HG03095 (cell line): ENCODE measurements at regions not wholly inside any gene's neighbourhood (a gene's known extent, or its start where the extent isn't known, plus 50 kb on each side); places are given as distances from the start of the nearest gene placed in this dataset.
"Not testable (repeated sequence)": the region's sequence is repeated elsewhere in the genome, so short reads cannot be mapped to it uniquely, and the experiment has no call there.

Experiments
- ATAC-seq: cut with Tn5 transposase; IDR thresholded peaks from one replicate; pipeline ENCODE4 v1.9.1; 2021; ENCODE audit warnings: moderate library complexity; ENCODE audit not compliant: unreplicated experiment

DNA sequence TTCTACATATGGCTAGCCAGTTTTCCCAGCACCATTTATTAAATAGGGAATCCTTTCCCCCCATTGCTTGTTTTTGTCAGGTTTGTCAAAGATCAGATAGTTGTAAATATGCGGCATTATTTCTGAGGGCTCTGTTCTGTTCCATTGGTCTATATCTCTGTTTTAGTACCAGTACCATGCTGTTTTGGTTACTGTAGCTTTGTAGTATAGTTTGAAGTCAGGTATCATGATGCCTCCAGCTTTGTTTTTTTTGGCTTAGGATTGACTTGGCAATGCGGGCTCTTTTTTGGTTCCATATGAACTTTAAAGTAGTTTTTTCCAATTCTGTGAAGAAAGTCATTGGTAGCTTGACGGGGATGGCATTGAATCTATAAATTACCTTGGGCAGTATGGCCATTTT, 60.0 kb upstream of the GPC3 start:
- ATAC-seq = not testable (repeated sequence)

DNA sequence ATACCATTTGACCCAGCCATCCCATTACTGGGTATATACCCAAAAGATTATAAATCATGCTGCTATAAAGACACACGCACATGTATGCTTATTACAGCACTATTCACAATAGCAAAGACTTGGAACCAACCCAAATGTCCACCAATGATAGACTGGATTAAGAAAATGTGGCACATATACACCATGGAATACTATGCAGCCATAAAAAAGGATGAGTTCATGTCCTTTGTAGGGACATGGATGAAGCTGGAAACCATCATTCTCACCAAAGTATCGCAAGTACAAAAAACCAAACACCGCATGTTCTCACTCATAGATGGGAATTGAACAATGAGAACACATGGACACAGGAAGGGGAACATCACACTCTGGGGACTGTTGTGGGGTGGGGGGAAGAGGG, 81.7 kb upstream of the GPC3 start:
- not testable (repeated sequence) for ATAC-seq

DNA sequence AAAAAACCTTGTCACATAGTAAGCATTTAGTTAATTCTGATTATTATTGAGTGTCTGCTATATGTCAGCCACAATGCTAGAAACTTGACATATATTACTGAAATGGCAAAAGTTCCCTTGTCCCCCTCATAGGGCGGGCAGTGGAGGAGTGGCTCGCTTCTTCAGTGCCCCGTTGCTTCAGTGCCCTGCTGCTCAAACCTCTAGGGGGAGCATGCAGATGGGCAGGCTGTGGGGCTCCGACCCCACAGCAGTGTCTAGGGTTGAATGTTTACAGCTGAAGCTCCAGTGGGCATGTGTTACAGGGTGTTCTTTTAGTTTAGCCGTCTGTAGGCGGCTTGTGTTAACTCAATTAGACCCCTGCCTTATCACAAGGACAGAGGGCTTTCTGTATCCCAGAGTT, 86.5 kb upstream of the GPC3 start:
- not testable (repeated sequence) for ATAC-seq

DNA sequence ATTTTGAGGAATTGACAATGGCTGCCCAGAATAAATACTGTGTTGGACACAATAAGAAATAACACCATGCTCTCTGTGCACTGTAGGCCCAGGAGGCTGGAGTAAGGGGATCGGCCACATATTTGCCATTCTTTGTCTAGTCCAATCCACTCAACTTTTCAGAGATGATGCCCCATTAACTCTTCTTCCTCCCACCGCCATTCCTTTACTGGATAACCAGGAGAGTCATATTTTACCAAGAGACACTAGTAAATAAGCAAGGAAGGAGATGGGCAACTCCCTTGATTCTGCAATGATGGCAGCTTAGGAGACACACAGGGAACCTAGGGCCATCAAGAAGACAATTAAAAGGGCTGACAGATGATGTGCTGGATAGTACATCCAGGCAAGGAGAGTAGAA, 87.9 kb upstream of the GPC3 start:
- ATAC-seq = no peak

DNA sequence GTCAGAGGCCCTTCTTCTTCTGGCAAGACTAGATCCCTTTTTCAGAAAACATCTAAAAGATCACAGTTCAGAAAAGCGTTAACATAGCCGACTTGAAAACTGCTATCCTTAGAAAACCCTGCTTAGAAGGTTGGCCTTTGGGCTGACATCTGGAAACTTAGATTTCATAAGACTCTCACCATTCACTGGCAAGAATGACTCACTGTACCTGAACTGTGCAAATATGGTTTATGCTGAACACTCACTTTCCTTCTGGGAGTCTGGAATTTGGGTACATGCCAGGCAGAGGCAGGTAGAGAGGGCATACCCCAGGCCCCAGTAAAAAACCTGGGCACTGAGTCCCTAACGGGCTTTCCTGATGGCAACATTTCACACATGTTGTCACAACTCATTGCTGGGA, 88.8 kb upstream of the GPC3 start:
- ATAC-seq = no peak

DNA sequence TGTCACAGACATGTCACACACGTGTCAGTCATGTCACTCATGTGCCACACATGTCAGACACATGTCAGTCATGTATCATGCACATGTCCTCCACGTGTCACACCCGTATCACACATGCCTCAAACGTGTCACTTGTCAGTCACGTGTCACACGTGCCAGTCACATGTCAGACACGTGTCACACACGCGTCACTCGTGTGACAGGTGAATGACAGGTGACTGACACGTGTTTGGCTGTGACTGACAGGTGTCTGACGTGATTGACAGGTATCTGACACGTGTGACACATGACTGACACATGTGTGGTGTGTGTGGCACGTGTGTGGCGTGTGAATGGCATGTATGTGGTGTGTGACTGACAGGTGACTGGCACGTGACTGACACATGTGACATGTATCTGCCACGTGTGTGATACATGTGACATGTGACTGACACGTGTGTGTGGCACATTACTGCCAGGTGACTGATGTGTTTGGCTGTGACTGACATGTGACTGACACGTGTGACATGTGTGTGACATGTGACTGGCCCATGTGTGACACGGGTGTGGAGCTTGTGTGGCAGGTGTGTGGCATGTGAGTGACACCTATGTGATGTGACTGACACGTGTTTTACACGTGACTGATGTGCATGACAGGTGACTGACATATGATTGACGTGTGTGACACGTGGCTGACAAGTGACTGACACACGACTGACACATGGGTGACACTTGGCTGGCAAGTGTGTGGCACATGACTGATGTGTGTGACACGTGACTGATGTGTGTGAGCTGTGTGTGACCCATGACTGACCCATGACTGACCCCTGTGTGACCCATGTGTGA, 90.7 kb upstream of the GPC3 start:
- ATAC-seq = no peak

DNA sequence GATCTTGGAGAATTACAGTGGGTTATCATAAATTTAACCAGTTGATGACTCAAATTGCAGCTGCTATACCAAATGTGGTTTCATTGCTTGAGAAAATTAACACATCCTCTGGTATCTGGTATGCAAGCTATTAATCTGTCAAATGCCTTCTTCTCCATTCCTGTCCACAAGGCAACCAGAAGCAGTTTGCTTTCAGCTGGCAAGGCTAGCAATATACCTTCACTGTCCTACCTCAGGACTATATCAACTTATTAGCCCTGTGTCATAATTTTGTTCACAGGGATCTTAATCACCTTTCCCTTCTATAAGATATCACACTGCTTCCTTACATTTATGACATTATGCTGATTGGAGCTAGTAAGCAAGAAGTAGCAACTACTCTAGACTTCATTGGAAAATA, 110.0 kb upstream of the GPC3 start:
- ATAC-seq = no peak

DNA sequence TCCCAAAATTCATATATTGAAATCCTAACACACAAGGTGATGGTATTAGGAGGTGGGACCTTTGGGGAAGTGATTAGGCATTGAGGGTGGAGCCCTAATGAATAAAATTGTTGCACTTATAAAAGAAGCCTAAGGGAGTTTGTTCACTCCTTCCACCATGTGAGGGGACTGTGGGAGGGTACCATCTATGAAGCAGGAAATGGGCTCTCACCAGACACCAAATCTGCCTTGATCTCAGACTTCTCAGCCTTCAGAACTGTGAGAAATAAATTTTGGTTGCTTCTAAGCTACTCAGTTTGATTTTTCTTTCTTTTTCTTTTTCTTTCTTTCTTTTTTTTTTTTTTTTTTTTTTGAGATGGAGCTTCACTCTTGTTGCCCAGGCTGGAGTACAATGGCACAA, 116.2 kb upstream of the GPC3 start:
- no peak for ATAC-seq

DNA sequence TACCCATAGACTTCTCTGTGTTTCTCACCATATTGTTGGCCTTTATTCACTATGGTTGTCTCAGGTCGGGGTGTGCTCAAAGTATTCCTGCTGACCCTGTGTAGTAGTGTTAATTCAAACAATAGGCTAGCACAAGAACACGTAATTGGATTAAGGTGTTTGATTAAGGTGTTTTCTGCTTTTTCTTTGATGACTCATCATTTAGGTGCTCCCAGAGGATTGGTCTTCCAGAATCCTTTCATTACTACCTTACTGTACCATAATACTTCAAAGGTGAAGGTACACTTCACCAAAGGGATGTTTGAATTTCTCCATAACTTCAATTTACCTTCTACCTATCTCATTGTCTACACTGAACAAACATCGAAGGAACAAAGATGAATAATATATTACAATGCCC, 121.7 kb upstream of the CCDC160 start:
- ATAC-seq = no peak

DNA sequence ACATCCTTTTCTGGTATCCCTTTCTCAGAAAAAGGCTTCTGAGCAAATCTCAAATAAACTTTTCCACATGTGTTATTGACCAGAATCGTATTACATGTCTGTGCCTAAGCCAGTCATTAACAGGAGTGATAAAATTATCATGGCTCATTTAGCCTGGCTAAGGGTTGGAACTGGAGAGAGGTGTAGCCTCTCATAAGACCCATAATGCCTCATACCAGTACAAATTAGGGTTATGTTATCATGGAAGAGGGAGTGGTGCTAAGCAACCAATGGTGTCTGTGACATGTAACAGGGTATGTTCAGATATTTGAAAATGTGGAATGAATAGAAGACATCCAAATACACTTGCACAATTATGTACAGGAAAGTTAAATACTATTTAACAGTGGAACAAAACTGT, 99.6 kb upstream of the CCDC160 start:
- ATAC-seq = no peak

DNA sequence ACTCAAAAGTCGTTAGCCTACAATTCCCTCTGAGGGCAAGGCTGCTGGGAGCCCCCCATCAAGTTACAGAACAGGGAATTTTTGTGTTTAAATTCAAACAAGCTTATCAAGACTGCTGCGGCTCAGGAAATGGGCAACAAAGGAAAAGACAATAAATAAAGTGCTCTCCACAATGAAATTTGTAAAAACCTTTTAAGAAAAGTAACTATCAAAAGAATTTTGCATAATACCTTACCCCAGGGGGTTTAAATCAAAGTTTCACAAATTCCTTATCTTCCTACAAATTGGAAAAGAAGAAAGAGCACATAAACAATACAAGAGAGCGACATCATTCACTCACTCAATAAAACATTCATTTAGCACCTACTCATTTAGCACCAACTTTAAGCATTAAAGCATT, 97.9 kb upstream of the CCDC160 start:
- ATAC-seq = no peak

DNA sequence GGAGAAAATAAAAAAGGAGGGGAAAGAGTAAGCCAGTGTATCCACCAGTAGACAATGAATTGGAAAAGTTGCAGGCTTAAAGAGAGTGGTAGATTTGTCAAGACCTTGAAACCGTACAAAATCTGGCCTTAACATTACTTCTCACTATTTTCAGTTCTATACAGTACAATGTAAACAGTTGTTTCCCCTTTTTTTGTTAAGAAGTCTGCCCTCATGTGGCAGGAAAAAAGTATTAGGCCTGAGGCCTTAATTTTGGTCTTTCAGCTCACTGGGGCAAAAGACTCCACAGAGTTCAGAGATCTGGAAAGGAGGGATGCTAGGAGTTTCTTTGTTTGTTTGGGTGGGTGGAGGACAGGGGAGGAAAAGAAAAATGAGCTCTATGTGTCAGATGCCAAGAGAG, 92.8 kb upstream of the CCDC160 start:
- ATAC-seq = peak; percentile 68

DNA sequence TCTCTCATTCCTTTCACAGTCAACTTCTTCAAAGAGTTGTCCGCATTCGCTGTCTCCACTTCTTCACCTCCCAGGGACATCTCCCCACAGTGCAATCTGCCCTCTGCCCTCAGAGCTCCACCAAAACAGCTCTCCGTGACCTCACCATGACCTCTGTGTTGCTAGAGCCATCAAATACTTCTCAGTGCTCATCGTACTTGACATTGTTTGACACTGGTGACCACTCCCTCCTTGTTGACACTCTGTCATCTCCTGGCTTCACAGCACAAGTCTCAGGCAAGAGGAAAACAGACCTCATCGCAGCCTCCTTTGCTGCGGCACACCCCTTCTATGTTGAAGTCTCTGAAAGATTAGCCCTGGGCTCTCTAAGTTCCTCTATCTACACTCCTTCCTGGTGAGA, 90.5 kb upstream of the CCDC160 start:
- no peak for ATAC-seq

DNA sequence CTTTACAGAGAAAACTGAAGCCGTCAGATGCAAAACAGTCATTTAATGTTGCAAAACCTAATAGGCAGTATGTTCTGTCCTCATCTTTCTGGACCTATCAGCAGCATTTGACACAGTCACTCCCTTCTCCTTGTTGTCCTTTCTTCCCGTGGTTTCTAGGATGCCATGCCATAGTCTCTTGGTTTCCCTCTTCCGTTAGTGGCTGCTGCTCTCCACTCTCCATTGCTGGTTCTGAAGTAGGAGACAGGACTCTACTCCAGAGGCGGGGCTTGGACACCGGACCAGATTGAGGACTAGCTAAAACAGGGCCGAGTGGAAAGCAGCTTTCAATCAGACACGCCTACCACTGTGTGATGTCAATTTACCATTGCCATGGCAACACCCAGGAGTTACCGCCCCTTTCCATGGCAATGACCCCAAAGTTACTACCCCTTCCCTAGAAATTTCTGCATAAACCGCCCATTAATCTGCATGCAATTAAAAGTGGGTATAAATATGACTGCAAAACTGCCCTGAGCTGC, 88.8 kb upstream of the CCDC160 start:
- ATAC-seq = no peak

DNA sequence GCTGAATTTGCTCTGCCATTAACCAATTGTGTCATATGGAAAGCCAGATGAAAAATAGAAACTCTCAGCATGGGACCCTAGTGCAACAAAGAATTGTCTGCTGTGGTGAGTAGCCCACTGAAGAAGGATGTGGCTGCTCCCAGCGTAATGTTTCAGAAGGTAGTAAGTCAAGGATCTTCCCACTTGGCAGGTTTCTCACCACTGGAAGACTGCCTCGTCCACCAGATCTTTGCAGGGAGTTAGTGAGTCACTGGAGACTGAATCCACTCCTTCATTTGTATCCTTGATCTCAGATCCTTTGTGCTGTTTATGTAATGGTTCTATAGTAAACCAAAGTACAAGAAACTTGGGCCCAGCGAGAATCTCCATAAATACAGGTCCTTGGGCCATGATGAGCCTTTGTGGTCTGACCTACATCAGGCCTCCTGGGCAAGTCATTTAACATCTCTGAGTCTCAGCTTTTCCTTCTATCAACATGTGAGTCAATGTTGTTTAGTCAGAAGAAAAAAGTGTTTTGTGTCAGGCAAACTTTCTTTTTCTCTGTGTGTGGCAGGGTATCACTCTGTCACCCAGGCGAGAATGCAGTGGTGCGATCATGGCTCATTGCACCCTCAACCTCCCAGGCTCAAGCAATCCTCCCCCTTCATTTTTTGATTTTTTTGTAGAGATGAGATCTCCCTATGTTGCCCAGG, 78.0 kb upstream of the CCDC160 start:
- no peak for ATAC-seq

DNA sequence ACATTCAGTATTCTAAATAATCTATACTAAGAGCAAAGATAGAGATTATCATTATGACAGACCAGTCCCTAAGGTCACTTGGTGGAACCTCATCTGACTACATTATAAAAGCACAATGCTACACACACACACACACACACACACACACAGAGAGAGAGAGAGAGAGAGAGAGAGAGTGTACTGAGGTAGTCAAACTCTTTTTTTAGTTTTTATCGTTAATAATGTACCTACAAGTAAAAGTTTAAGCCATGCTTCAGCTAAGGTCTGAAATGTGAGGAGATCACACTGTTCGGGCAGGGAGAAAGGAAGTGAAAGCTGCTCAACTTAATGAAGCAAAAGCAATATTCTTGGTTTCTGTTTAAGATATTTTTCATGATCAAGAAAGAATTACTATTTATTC, 75.8 kb upstream of the CCDC160 start:
- peak; percentile 87 for ATAC-seq

DNA sequence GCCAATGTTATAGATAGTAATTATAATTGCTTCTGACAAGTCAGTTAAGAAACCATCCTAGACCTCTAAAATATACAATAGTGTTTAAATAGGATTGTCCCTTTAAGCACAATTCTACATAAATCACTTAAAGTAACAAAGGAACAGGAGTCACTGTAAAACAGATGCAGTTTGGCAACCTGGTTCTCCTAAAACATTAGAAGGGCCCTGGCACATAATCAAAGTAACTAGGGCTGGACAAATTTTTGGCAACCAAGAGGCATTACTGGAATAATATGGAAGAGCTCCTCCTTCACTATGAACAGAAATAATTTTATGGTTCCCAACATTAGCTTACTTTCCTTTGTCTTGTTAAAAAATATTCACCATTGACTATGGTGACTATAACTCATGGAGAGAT, 75.0 kb upstream of the CCDC160 start:
- no peak for ATAC-seq

DNA sequence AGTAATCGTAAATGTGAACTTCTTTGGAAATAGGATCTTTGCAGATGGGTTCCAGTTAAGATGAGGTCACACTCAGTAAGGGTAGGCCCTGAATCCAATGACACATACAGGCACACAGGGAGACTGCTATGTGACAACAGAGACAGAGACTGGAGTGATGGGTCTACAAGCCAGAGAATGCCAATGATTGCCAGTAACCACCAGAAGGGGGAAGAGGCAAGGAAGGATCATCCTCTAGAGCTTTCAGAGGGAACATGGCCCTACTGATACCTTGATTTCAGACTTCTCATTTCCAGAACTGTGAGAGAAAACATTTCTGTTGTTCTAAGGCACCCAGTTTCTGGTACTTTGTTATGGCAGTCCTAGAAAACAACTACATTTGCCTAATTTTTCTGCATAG, 73.1 kb upstream of the CCDC160 start:
- no peak for ATAC-seq

DNA sequence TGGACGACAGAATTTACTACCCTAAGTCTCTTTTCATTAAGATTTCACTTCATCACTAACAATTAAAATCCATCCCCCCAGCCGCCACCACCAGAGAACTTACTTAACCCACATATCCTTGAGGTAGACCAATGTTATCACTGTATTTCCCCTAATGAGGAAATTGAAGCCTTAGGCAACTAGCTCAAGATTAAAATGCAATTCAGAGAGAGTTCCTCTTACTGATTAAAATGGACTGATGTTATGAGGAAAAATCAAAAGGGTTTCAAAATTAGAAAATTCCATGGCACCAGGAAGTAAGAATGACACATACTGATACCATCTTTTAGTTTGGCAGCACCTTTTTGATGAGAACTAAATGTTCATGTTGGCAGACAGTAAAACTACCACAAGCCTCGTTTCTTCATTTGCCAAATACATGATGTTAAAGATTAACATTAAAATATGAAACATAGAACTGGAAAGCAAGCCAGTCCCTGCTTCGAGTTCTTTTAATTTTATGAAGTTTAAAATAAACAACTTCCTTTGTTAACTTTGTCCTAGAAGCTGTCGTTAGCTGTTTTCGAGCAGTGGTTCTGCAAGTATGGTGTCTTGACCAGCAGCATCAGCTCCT, 69.3 kb upstream of the CCDC160 start:
- no peak for ATAC-seq

DNA sequence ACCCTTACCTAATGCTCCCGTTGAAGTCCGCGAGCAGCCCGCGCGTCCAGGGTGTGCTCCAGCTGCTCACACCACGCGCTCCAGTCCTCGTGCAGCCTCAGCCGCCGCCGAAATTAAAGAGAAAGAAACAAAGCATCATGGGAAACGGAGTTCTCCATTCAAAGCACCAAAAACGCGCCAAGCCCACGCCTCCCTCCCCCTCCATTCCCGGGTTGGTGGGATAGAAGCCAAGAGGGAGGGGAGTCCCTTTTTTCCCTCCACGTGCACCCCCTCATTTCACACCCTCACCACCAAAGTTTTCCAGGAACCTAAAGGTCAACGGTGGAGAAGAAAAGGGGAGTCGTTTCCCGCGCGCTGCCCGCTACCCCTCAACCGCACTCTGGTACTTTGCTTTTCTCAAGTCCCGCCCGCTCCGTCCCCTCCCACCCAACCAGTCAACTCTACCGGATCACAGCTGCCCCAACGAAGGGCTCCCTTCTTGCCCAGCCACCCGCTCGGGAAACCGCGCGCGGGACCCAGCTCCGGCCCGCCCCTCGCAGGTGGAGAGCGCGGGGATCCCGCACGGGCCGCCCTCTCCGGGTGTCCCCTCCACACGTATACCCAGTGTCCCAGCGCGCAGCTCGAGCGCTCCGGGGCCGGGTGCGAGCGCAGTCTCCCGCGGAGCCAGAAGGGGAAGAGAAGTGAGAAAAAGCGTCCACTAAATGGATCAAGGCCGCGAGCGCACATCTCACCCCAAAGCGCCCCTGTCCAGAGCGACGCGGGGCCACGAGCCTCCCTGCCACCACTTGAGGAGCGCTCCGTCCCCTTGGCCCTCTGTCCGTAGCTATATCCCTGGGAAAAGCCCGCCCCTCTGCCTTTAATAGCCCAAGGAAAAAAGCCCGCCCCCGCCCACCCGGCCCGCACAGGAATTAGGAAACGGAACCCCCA, 65.1 kb upstream of the CCDC160 start:
- no peak for ATAC-seq
